Activated T-helper 2 cell treated with anti-CD3 and anti-CD28 coated beads, Interferon-gamma antibody, Interleukin-2, Interleukin-4, amounts not matched to agents 10 μg/mL and 5 μg/mL and 100 μg/mL, durations not matched to agents 14 hours and 24 hours and 36 hours (primary cell): ENCODE measurements at regions not wholly inside any gene's neighbourhood (a gene's known extent, or its start where the extent isn't known, plus 50 kb on each side); places are given as distances from the start of the nearest gene placed in this dataset.

Experiments used
- DNase-seq: peaks from one replicate; pipeline ENCODE4 v3.0.0; 2021; ENCODE audit warnings: low spot score
- H3K27ac Mint-ChIP-seq: one replicate; pipeline ENCODE4 v1.8.0; 2021; ENCODE audit warnings: mixed read lengths
- H3K27me3 Mint-ChIP-seq: one replicate; pipeline ENCODE4 v1.8.0; 2021; ENCODE audit warnings: low read depth, mixed read lengths
- H3K36me3 Mint-ChIP-seq: one replicate; pipeline ENCODE4 v1.8.0; 2021; ENCODE audit warnings: low read depth, mixed read lengths
- H3K4me1 Mint-ChIP-seq: one replicate; pipeline ENCODE4 v1.8.0; 2021; ENCODE audit warnings: low read depth, mixed read lengths
- H3K4me3 Mint-ChIP-seq: one replicate; pipeline ENCODE4 v1.8.0; 2021; ENCODE audit warnings: low read depth, mild to moderate bottlenecking, moderate library complexity, mixed read lengths
- H3K9me3 Mint-ChIP-seq: one replicate; pipeline ENCODE4 v1.8.0; 2021; ENCODE audit warnings: mixed read lengths
- intact Hi-C: fragments of 100-400 bp; cut with micrococcal nuclease; formaldehyde crosslinking; loops from one replicate; pipeline ENCODE4 v1.15.1; 2023

DNA sequence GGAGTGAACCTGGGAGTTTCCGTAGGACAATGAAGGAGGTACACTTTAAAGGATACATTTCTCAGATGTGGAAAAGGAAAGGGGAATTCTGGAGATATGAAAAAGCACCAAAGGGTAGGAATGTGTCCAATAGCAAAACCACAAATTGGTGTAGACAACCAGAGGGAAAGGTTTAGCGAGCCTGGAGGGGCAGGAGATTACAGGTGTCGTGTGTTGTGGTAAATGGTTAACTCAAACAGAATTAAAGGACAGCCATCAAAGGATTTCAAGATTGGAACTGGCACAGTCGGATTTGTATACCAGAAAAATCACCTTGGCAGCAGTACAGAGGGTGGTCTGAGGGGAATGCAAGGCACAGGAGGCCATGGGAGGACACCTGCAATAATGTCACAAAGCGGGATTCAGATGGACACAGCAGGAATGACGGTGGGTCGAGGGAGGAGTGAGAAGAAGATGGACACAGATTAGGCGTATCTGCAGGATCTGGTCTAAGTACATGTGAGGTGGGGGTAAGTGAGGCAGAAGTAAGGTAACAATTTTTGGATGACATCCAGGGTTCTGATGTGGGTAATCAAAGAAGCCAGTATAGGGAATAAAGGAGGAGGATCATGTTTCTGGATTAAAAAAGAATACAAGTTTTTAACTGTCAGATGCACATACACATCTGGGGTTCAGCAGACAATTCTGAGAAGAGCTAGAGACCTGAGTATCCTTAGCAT lies 361.6 kb downstream of the KLF12 start:
- intact Hi-C loops: no loop called here
- Mint-ChIP-seq H3K9me3 (peaks cover 6% of the 10 kb centered on the region), H3K4me3 (no peak overlapping the region), H3K27ac (no peak overlapping the region), H3K4me1 (peaks cover 4% of the 10 kb centered on the region), H3K27me3 (no peaks in the 10 kb centered on the region), H3K36me3 (peaks cover 27% of the 10 kb centered on the region)
- DNase-seq: no peak

DNA sequence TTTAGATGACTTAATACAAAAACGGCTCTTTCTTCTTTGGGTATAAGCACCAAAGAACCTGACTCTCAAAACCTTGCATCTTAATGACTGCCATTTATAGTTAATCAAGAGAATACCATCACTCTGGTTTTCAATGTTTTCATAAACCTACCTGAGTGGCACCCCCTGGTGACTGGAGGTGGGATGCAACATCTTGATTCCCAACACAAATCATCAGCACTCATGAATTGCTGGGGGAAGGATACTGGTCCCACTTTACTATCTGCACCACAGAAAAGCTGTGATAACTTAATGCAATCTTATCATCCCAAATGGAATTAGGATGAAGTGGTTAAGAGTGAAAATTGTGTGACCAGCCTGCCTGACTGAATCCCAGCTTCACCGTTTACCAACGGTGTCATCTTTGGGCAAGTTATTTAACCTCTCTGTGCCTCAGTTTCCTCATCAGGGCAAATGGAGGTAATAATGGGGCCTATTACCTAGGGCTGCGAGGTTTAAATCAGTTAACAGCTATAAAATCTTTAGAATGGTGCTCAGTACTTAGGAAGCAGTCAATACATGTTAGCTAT lies 366.4 kb downstream of the KLF12 start:
- Mint-ChIP-seq H3K27ac (no peak overlapping the region), H3K4me1 (peaks cover 33% of the 10 kb centered on the region), H3K9me3 (peaks cover 6% of the 10 kb centered on the region), H3K36me3 (peaks cover 32% of the 10 kb centered on the region), H3K4me3 (no peak overlapping the region), H3K27me3 (no peaks in the 10 kb centered on the region)
- intact Hi-C loops: no loop called here
- DNase-seq: no peak

DNA sequence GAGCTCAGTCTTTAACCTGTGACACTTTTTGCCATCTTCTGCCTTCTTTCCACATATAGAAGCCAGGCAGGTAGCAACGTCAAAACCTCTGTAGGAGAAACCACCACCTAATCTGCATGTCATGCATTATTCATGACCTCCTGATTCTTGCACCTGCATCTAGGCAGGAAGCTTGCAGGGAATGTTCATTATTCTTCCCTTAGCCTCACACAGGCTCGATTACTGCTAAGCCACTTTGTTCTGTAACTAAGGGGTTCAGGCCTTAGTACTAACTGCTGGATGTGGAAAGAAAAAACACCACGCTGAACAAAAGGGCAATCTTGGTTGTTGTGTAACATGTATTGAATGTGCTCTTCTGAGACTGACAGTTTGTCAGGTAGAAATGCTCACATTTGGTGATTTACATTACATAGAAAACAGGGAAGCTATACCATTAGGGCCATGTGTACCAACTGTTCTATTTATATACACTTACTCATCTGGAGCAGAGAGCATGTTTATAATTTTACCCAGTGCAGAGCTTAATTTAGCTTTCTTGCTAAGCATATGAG lies 366.9 kb downstream of the KLF12 start:
- no peak for DNase-seq
- peaks cover 35% of the 10 kb centered on the region for H3K4me1 Mint-ChIP-seq
- H3K27ac Mint-ChIP-seq: no peak overlapping the region
- intact Hi-C loops: no loop called here
- peaks cover 6% of the 10 kb centered on the region for H3K9me3 Mint-ChIP-seq
- no peak overlapping the region for H3K4me3 Mint-ChIP-seq
- H3K27me3 Mint-ChIP-seq: no peaks in the 10 kb centered on the region
- peaks cover 30% of the 10 kb centered on the region for H3K36me3 Mint-ChIP-seq

DNA sequence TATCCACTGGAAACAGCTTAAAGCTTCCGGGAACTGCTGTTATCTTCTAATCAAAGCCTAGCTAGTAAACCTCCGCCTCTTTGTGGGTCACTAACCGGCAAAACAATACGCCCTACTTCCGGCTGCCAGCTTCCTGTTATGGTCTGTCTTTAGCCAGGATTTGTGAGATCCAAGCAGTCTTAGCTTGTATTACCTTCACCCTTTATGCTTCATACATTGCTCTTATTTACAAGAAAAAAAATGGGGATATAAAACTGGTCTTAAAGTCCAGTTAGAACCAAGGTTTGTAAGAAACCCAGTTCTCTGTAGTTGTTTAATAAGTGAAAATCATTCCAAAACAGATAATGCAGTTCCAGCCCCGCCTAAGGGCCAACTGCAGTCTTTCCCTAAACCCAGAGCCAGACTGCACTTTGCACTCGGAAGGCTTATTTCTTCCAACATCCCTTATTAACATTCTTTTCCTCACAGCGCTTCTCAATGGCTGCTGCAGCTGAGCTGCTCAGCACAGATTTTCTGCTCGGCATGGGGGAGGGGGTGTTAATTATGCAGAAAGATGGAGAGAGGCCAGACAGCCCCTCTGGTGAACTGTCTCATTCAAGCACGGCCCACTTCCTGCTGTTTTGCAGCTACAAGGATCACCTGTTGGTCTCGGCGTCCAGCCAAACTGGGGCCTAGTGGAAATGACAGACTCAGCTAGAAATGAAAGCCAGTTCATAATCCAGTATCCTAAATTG lies 368.4 kb downstream of the KLF12 start:
- peaks cover 26% of the 10 kb centered on the region for H3K36me3 Mint-ChIP-seq
- peak overlapping the region; percentile 63 for H3K4me3 Mint-ChIP-seq
- peaks cover 38% of the 10 kb centered on the region for H3K4me1 Mint-ChIP-seq
- H3K27me3 Mint-ChIP-seq: no peaks in the 10 kb centered on the region
- H3K9me3 Mint-ChIP-seq: no peaks in the 10 kb centered on the region
- intact Hi-C loops: no loop called here
- H3K27ac Mint-ChIP-seq: peak overlapping the region; percentile 85
- DNase-seq: peak; percentile 48

DNA sequence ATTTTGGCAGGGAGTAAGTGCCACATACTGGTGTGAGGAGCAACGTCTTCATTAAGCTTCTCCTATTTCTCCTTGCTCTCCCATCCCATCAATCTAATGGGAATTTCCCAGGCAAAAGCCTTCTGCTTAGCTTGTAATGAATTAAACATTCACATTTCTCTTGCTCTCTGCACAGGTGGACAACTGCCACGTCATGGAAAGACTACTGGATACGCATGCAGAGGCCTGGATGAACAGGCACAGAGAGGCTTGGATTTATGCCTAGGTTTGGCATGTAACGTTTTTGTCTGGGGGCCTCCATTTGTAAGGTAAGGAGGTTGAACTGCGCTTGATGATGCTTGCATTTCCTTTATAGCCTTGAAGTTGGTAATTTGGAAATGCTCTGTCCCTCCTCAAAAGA lies 374.8 kb downstream of the KLF12 start:
- peaks cover 13% of the 10 kb centered on the region for H3K4me1 Mint-ChIP-seq
- no peaks in the 10 kb centered on the region for H3K9me3 Mint-ChIP-seq
- H3K36me3 Mint-ChIP-seq: peaks cover 17% of the 10 kb centered on the region
- no peak for DNase-seq
- H3K27me3 Mint-ChIP-seq: no peaks in the 10 kb centered on the region
- intact Hi-C loops: loop anchor here (10.0 kb wide), 1 partner anchor 1465 kb away; no protein-coding TSS in a partner anchor
- no peak overlapping the region for H3K27ac Mint-ChIP-seq
- H3K4me3 Mint-ChIP-seq: no peak overlapping the region

DNA sequence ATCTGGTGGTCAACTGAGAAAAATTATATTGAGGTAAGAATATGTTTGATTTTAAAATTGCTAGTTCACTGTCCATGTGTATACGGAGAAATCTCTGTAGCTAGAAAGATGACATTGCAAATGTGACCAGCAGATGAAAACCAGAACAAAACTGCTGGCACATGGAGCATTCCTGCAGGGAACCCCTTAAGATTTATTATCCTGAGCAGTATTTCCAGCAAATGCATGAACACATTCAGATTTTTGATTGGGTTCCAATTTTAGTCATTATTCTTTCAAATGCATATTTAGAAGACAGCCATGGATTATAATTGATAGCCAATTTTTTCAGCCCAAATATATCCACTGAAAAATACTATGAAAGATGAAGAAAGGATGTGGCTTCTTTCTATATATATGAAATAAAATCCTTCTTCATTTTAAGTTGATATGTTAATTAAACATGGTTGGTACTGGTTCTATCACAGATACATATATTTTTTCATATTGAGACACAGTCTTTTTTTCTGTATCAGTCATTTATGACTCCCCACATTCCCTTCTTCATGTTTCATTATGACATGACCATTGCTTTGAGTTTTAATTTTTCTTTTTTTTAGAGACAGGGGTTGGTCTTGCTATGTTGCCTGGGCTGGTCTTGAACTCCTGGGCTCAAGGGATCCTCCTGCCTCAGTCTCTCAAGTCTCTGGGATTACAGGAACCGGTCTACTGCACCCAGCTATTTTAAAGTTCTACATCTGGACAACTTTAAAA lies 376.5 kb downstream of the KLF12 start:
- Mint-ChIP-seq H3K36me3 (peaks cover 8% of the 10 kb centered on the region), H3K27ac (no peak overlapping the region), H3K4me3 (no peak overlapping the region), H3K27me3 (no peaks in the 10 kb centered on the region), H3K4me1 (peaks cover 13% of the 10 kb centered on the region), H3K9me3 (no peaks in the 10 kb centered on the region)
- intact Hi-C loops: loop anchor here (10.0 kb wide), 1 partner anchor 1467 kb away; no protein-coding TSS in a partner anchor
- no peak for DNase-seq

DNA sequence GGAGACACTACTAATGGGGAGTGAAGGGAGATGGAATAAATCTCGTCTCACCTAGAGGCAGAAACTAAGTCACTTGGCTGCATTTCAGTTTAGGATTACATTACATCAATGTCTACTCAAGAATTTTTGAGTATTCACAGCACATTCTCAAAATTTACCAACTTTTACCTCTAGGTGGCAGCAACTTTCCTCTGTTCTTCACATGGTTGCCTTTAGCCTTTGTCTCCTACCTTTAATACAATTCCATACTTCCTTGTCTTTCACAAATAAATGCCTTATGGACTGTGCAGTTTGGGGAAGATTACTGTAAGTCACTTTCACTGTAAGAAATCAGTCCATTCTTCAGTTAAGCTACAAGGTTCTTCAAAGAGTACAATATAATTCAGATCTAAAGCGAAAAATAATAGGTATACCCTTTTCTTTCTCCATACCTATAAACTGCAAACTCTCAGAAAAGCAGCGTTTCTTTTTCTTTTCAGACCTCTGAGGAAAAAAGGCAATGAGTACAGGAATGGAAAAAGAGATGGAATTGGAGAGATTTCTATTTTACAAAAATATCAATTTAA lies 379.4 kb downstream of the KLF12 start:
- H3K27me3 Mint-ChIP-seq: no peaks in the 10 kb centered on the region
- no peak for DNase-seq
- H3K27ac Mint-ChIP-seq: no peak overlapping the region
- H3K4me1 Mint-ChIP-seq: peaks cover 7% of the 10 kb centered on the region
- H3K9me3 Mint-ChIP-seq: no peaks in the 10 kb centered on the region
- no peak overlapping the region for H3K4me3 Mint-ChIP-seq
- intact Hi-C loops: loop anchor here (2.0 to 10.0 kb wide), 2 partner anchors 532 to 1470 kb away; no protein-coding TSS in a partner anchor
- H3K36me3 Mint-ChIP-seq: peaks cover 5% of the 10 kb centered on the region

DNA sequence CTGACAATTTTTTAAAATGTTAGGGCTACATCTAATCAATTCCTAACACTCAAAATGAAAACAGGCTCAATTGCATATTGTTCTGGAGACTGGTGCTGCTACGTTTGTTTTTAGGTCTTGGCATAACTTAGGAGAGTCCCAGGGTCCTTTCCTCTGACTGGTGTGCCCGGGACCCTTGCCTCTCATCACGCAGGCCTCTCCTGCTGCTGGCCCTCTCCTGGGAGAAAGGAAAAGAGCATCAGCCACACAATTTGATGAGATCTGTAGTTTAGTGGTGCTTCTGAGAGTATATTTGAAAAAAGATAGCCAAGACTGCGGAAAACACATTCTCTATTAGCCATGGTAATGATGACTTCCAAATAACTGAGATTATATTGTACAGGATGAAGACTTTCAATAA lies 380.0 kb downstream of the KLF12 start:
- Mint-ChIP-seq H3K36me3 (peaks cover 11% of the 10 kb centered on the region), H3K4me3 (no peak overlapping the region), H3K9me3 (no peaks in the 10 kb centered on the region), H3K4me1 (peaks cover 7% of the 10 kb centered on the region), H3K27me3 (no peaks in the 10 kb centered on the region), H3K27ac (no peak overlapping the region)
- DNase-seq: no peak
- intact Hi-C loops: loop anchor here (2.0 to 10.0 kb wide), 2 partner anchors 533 to 1471 kb away; no protein-coding TSS in a partner anchor

DNA sequence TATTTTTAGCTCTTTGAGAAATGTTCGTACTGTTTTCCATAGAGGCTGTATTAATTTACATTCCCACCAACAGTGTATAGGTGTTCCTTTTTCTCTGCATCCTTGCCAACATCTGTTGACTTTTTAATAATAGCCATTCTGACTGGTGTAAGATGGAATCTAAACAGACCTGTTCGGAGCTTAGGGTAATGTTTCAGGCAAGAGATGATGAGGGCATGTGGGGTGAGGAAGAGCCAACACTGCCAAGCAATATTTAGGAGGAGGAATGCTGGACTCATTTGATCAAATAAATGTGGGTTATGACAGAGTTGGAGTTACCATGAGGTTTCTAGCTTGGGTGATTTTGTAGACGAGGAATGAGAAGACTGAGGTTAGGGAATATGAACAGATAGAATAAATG lies 382.9 kb downstream of the KLF12 start:
- no peak for DNase-seq
- Mint-ChIP-seq H3K27me3 (no peaks in the 10 kb centered on the region), H3K36me3 (peaks cover 21% of the 10 kb centered on the region), H3K4me3 (no peak overlapping the region), H3K27ac (no peak overlapping the region), H3K4me1 (no peaks in the 10 kb centered on the region), H3K9me3 (no peaks in the 10 kb centered on the region)
- intact Hi-C loops: loop anchor here (10.0 kb wide), 1 partner anchor 1474 kb away; no protein-coding TSS in a partner anchor

DNA sequence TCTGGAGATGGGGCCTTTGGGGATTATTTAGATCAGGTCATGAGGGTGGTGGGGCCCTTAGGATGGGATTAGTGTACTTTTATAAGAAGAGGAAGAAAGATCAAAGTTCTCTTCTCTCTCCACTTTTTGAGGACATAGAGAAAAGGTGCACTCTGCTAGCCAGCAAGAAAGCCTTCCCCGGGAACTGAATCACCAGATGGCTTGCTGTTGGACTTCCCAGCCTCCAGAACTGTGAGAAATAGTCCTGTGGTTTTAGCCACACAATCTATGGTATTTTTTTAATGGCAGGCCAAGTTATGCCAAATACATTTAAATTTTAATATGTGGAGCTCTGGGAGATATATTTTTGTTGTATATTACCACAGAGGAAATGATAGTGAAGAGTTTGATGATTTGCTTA lies 385.8 kb downstream of the KLF12 start:
- no peak overlapping the region for H3K27ac Mint-ChIP-seq
- DNase-seq: no peak
- no peaks in the 10 kb centered on the region for H3K9me3 Mint-ChIP-seq
- no peak overlapping the region for H3K4me3 Mint-ChIP-seq
- H3K36me3 Mint-ChIP-seq: peaks cover 21% of the 10 kb centered on the region
- H3K4me1 Mint-ChIP-seq: peaks cover 6% of the 10 kb centered on the region
- intact Hi-C loops: no loop called here
- H3K27me3 Mint-ChIP-seq: no peaks in the 10 kb centered on the region

DNA sequence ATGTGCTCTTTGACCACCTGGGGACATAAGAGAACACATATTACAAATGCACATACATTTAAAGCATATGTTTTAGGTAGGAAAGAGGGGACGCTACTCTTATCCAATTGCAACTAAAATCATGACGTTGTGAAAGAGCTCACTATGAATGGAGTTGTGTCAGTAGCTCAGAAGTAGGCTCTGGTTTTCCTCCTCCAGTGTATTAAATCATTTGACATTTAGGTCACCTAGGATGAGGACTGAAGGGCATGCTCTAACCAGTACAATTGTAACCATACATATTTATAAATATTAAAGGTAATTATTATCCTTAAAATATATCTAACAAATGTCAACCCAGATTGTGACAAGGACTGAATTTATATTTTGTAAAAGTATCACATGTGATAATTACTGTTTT lies 389.0 kb downstream of the KLF12 start:
- Mint-ChIP-seq H3K36me3 (peaks cover 20% of the 10 kb centered on the region), H3K4me1 (peaks cover 25% of the 10 kb centered on the region), H3K27ac (no peak overlapping the region), H3K27me3 (no peaks in the 10 kb centered on the region), H3K4me3 (no peak overlapping the region), H3K9me3 (no peaks in the 10 kb centered on the region)
- intact Hi-C loops: no loop called here
- no peak for DNase-seq

DNA sequence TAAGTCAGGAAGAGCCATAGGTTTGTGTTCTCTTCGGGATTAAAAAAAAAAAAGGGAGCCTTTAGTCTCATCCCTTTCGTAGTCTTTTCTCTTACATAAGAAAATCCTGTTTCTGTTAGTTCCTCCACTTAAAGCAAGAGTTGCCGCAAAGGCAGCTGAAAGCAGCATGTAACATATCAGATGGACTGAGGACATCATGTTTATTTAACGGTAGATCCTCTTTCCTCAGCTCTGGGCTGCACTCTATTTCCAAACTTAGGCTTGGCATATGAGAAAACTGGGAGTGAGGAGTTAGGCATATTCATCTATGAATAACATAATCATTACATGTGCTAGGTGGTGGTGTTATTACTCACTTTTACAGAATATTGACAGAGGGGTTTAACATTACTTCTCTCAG lies 391.2 kb downstream of the KLF12 start:
- intact Hi-C loops: no loop called here
- no peak overlapping the region for H3K4me3 Mint-ChIP-seq
- H3K9me3 Mint-ChIP-seq: no peaks in the 10 kb centered on the region
- peaks cover 3% of the 10 kb centered on the region for H3K36me3 Mint-ChIP-seq
- peaks cover 25% of the 10 kb centered on the region for H3K4me1 Mint-ChIP-seq
- H3K27me3 Mint-ChIP-seq: no peaks in the 10 kb centered on the region
- H3K27ac Mint-ChIP-seq: no peak overlapping the region
- DNase-seq: no peak
